ENCODE measurements at regions not wholly inside any gene's neighbourhood (a gene's known extent, or its start where the extent isn't known, plus 50 kb on each side); places are given as distances from the start of the nearest gene placed in this dataset.

GRCh38 chr6:126605089-126605488, 265.2 kb downstream of the CENPW start:
- Histone ChIP-seq H3K27ac (ENCODE audit: insufficient read depth, low read length) (no peak overlapping the region), H3K27me3 (ENCODE audit: control insufficient read depth, insufficient read depth, low read length) (no peaks in the 10 kb centered on the region), H3K4me3 (replicated peaks in 1 of 4; ENCODE audit: control extremely low read depth in 1 of 4, insufficient read depth in 1 of 4, low read depth in 3 of 4, low read length in 4 of 4) (no peak overlapping the region), H3K9ac (ENCODE audit: insufficient read depth, low read length) (no peak overlapping the region), H2AFZ (ENCODE audit: low read length) (no peak overlapping the region), H3K9me3 (ENCODE audit: control insufficient read depth, insufficient read depth, low read depth, low read length) (no peaks in the 10 kb centered on the region), H4K20me1 (ENCODE audit: control insufficient read depth, extremely low read depth, insufficient read depth, low read length) (no peaks in the 10 kb centered on the region), H3K4me2 (ENCODE audit: extremely low read depth, insufficient read depth, low read length) (no peak overlapping the region), H3K36me3 (ENCODE audit: control insufficient read depth, insufficient read depth, low read length) (no peaks in the 10 kb centered on the region), H3K79me2 (ENCODE audit: control insufficient read depth, insufficient read depth, low read length) (no peaks in the 10 kb centered on the region), H3K4me1 (ENCODE audit: control insufficient read depth, extremely low read depth, insufficient read depth, low read length) (no peaks in the 10 kb centered on the region)
- DNase-seq (ENCODE audit: low read depth in 2 of 2), result no peak
- no peak for TF ChIP-seq EZH2 (IDR thresholded peaks at IDR 0.05; ENCODE audit: low read length, missing control alignments)
- no peak for TF ChIP-seq CTCF (conservative IDR thresholded peaks at IDR 0.05 in 1 of 2, IDR thresholded peaks at IDR 0.05 in 1 of 2; ENCODE audit: low read depth in 1 of 2, low read length in 2 of 2)

- Histone ChIP-seq H3K9me3 (ENCODE audit: control insufficient read depth, insufficient read depth, low read depth, low read length) (no peaks in the 10 kb centered on the region), H4K20me1 (ENCODE audit: control insufficient read depth, extremely low read depth, insufficient read depth, low read length) (no peaks in the 10 kb centered on the region), H3K36me3 (ENCODE audit: control insufficient read depth, insufficient read depth, low read length) (no peaks in the 10 kb centered on the region), H3K9ac (ENCODE audit: insufficient read depth, low read length) (no peak overlapping the region), H3K4me2 (ENCODE audit: extremely low read depth, insufficient read depth, low read length) (no peak overlapping the region), H3K27ac (ENCODE audit: insufficient read depth, low read length) (no peak overlapping the region), H3K79me2 (ENCODE audit: control insufficient read depth, insufficient read depth, low read length) (no peaks in the 10 kb centered on the region), H3K27me3 (ENCODE audit: control insufficient read depth, insufficient read depth, low read length) (no peaks in the 10 kb centered on the region), H3K4me1 (ENCODE audit: control insufficient read depth, extremely low read depth, insufficient read depth, low read length) (no peaks in the 10 kb centered on the region), H2AFZ (ENCODE audit: low read length) (no peak overlapping the region), H3K4me3 (replicated peaks in 1 of 4; ENCODE audit: control extremely low read depth in 1 of 4, insufficient read depth in 1 of 4, low read depth in 3 of 4, low read length in 4 of 4) (no peak overlapping the region)
- DNase-seq (ENCODE audit: low read depth in 2 of 2), result no peak
- TF ChIP-seq CTCF (conservative IDR thresholded peaks at IDR 0.05 in 1 of 2, IDR thresholded peaks at IDR 0.05 in 1 of 2; ENCODE audit: low read depth in 1 of 2, low read length in 2 of 2) (no peak), EZH2 (IDR thresholded peaks at IDR 0.05; ENCODE audit: low read length, missing control alignments) (no peak)
Observed at GRCh38 chr6:126607289-126607688, 267.4 kb downstream of the CENPW start.

- Histone ChIP-seq H3K9me3 (ENCODE audit: control insufficient read depth, insufficient read depth, low read depth, low read length) (no peaks in the 10 kb centered on the region), H4K20me1 (ENCODE audit: control insufficient read depth, extremely low read depth, insufficient read depth, low read length) (no peaks in the 10 kb centered on the region), H3K27me3 (ENCODE audit: control insufficient read depth, insufficient read depth, low read length) (no peaks in the 10 kb centered on the region), H3K79me2 (ENCODE audit: control insufficient read depth, insufficient read depth, low read length) (no peaks in the 10 kb centered on the region), H3K4me3 (replicated peaks in 1 of 4; ENCODE audit: control extremely low read depth in 1 of 4, insufficient read depth in 1 of 4, low read depth in 3 of 4, low read length in 4 of 4) (no peak overlapping the region), H3K27ac (ENCODE audit: insufficient read depth, low read length) (no peak overlapping the region), H3K9ac (ENCODE audit: insufficient read depth, low read length) (no peak overlapping the region), H2AFZ (ENCODE audit: low read length) (no peak overlapping the region), H3K4me1 (ENCODE audit: control insufficient read depth, extremely low read depth, insufficient read depth, low read length) (no peaks in the 10 kb centered on the region), H3K4me2 (ENCODE audit: extremely low read depth, insufficient read depth, low read length) (no peak overlapping the region), H3K36me3 (ENCODE audit: control insufficient read depth, insufficient read depth, low read length) (no peaks in the 10 kb centered on the region)
- no peak for TF ChIP-seq EZH2 (IDR thresholded peaks at IDR 0.05; ENCODE audit: low read length, missing control alignments)
- TF ChIP-seq CTCF (conservative IDR thresholded peaks at IDR 0.05 in 1 of 2, IDR thresholded peaks at IDR 0.05 in 1 of 2; ENCODE audit: low read depth in 1 of 2, low read length in 2 of 2), result no peak
- DNase-seq (ENCODE audit: low read depth in 2 of 2), result no peak
Observed at GRCh38 chr6:126608681-126609080, 268.8 kb downstream of the CENPW start.
